ENCODE measurements at regions not wholly inside any gene's neighbourhood (a gene's known extent, or its start where the extent isn't known, plus 50 kb on each side); places are given as distances from the start of the nearest gene placed in this dataset.
A peak's percentile ranks its signal among the peaks of the same experiment; 100 is the strongest.
"Not testable (repeated sequence)": the region's sequence is repeated elsewhere in the genome, so short reads cannot be mapped to it uniquely, and the experiment has no call there.

- no peak for DNase-seq (ENCODE audit: low spot score)
Measured at GRCh38 chr7:65453341-65454030, 79.8 kb downstream of the ZNF92 start.

- no peak for DNase-seq (ENCODE audit: low spot score)
Measured at GRCh38 chr7:65454469-65454868, 80.8 kb downstream of the ZNF92 start.

DNA sequence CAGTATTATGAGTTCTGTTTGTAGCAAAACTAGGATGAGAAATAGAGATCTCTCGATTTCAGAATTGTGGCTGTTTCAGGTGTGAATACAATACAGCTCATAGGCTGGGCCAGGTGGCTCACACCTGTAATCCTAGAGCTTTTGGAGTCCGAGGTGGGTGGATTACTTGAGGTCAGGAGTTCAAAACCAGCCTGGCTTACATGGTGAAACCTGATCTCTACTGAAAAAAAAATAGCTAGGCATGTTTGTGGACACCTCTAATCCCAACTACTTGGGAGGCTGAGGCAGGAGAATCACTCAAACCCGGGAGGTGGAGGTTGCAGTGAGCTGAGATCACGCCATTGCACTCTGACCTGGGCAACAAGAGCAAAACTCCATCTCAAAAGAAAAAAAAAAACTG lies 81.4 kb downstream of the ZNF92 start:
- DNase-seq (ENCODE audit: low spot score): not testable (repeated sequence)

DNA sequence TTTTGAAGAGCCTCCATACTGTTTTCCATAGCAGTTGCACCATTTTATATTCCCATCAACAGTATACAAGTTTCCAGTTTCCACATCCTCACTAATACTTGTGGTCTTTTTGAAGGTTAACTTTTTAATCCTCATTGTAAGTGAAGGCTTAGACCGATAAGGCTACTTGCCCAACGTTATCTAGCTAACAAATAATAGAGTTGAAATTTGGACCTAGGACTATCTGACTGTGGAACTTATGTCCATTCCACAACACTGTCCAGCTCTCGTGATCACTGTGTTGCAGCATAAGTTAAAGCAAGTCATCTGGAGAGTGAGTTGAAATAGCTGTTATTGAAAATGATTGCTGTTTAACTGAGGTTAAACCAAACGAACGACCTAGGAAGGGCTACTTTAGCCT lies 84.0 kb downstream of the ZNF92 start:
- no peak for DNase-seq (ENCODE audit: low spot score)

DNA sequence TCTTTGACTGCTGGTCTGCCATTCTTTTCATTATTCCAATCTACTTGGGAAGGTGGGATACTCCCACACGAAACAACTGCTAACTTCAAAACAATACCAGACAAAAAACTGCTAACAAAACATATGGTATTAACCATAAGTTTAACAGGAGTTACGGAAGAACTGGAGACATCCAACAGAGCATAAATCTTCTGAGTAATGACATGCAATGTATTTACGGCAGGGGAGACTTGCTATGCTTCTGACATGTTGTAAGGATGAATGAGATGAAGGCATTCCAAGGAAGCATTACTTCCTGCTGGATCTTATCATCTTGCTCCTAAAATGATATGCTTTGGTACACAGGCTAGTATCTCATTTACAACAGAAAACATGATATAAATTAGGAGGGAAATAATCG lies 85.8 kb downstream of the ZNF92 start:
- no peak for DNase-seq (ENCODE audit: low spot score)

- DNase-seq (ENCODE audit: low spot score): no peak
Measured at GRCh38 chr7:65462148-65462716, 88.6 kb downstream of the ZNF92 start.

DNA sequence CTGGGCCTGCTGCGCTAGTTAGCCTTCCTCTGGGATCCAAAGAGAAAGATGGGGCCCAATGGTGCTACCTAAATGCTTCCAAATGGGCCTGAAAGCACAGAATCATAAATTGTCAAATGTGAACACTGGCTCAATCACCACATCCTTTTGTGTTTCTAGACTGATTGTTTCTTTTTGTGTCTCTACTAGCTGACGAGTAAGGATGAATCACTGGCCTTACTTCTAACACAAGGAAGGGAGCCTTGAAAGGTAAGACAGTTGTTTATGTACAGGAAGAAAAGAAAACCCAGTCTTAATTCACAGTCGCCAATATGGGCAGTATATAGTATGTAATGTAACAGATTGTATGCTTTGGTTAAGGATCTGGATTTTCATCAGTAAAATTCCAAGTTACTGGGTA lies 89.5 kb downstream of the ZNF92 start:
- no peak for DNase-seq (ENCODE audit: low spot score)

DNA sequence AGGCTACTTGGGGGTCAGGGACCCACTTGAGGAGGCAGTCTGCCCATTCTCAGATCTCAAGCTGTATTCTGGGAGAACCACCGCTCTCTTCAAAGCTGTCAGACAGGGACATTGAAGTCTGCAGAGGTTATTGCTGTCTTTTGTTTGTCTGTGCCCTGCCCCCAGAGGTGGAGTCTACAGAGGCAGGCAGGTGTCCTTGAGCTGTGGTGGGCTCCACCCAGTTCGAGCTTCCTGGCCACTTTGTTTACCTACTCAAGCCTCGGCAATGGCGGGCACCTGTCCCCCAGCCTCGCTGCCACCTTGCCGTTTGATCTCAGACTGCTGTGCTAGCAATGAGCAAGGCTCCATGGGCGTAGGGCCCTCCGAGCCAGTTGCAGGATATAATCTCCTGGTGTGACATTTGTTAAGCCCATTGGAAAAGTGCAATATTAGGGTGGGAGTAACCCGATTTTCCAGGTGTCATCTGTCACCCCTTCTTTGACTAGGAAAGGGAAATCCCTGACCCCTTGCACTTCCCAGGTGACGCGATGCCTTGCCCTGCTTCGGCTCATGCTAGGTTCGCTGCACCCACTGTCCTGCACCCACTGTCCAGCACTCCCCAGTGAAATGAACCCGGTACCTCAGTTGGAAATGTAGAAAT lies 96.4 kb downstream of the ZNF92 start:
- DNase-seq (ENCODE audit: low spot score): not testable (repeated sequence)

DNA sequence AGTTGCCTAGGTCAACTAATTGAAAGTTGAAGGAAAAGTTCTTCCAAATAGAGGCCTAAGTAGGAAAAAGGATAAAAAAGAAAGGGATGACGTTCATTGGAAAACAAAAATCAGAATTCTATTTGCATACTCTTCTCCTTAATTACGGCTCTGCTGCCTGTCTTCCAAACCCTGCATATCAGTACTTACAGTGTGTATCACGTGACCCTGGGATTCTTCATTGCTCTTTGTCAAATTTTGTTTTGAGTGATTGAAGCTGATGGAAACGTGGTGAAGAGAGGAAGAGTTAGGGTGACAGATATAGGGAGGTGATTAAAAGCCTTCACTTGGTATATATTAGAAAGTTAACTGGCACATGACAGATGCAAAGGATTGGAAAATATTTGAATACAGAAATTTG lies 97.9 kb downstream of the ZNF92 start:
- no peak for DNase-seq (ENCODE audit: low spot score)

DNA sequence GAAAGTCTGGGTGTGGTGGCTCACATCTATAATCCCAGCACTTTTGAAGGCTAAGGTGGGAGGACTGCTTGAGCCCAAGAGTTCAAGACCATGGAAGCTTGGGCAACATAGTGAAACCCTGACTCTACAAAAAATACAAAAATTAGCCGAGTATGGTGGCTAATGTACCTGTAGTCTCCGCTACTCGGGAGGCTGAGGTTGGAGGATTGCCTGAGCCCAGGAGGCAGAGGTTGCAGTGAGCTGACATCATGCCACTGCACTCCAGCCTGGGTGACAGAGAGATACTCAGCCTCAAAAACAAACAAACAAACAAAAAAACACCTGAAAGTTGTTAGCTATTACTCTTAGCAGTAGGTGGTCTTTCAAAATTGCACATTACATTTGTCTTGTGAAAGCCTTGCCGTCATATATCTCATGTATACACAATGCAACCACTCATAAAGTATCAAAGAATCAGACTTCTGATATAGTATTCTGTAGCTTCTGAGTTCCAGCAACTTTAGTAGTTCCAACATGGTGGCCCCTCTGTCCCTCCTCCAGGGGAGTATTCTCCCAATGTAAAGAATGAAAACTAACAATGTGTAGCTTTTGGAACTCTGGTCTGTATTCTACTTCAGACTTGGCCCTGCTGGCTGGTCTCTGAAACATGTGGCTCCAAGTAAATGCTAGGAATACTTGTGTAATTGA lies 101.5 kb downstream of the ZNF92 start:
- DNase-seq (ENCODE audit: low spot score): no peak

DNA sequence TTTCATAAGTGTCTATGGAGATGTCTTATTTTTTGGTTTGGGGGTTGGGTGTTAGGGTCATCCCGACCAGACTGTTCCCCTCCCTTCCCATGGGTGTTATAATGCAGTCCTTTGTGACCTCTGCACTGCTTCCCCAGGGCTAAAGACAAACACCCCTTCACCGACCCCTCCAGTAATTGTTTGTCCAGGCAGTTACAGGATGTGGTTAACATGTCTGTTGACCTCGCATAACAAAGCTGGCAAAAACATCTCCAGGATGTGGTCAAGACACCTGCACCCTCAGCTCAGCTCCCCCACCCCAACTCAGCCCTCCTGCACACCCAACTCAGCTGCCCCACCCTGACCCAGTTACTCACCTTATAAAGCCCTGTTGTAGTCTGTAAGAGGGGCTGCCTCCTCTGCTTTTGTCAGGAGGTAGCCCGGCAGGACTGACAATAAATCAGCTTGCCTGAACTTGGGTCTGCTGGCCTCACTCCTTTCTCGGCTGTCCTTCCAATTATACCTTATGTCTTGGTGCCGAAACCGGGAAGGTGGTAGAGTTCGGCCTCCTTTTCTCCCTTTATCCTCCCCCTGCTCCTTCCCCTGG lies 102.2 kb downstream of the ZNF92 start:
- DNase-seq (ENCODE audit: low spot score): no peak

DNA sequence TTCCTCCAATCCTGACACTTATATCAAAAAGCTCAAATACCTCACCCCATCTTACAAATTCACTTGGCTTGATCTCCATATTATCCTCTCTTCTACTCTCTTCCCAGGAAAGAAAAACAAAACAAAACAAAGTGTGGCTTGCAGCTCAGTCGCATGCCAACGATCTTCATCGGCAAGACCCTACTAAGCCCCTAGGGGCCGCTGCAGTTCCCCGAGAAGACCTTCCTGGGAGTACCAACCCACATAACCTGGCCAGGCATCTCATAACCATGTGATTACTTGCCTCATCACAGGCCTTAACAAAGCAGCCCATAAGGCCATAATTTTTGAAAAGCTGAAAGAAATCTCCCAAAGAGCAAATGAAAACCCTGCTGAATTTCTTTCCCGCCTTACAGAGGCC lies 103.7 kb downstream of the ZNF92 start:
- peak; percentile 13 for DNase-seq (ENCODE audit: low spot score)

- DNase-seq (ENCODE audit: low spot score): no peak
Measured at GRCh38 chr7:65489260-65489767, 115.7 kb downstream of the ZNF92 start.

DNA sequence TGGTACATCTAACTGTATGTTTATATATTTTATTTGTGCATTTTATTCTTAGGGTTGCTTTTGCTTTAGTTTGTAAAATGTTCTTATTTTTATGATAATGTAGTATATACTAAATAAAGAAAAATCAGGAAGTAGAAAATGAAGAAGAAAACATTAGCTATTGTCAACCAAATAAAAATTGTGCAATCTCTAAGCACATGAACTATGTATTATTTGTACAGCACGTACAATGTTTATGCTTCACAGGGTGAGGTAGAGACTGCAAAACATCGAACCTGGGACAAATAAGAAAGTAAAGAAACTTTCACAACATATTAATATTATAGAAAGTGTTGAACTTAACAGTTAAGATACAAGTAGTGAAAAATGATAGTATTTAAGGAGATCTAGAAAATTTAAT lies 123.0 kb downstream of the ZNF92 start:
- not testable (repeated sequence) for DNase-seq (ENCODE audit: low spot score)

- no peak for DNase-seq (ENCODE audit: low spot score)
Measured at GRCh38 chr7:65503434-65504152, 129.9 kb downstream of the ZNF92 start.

- DNase-seq (ENCODE audit: low spot score): not testable (repeated sequence)
Measured at GRCh38 chr7:65504504-65505319, 131.1 kb downstream of the ZNF92 start.

DNA sequence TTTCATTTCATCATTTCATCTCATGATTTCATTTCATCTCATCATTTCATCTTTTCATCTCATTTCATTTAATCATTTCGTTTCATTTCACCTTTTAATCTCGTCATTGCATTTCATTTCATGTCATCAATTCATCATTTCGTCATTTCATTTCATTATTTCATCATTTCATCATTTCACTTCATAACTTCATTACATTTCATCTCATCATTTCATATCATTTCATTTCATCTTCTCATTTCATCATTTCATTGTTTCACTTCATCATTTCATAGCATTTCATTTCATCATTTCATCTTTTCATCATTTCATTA lies 131.6 kb downstream of the ZNF92 start:
- not testable (repeated sequence) for DNase-seq (ENCODE audit: low spot score)

GRCh38 chr7:65508581-65509367 lies 135.1 kb downstream of the ZNF92 start:
- not testable (repeated sequence) for DNase-seq (ENCODE audit: low spot score)

DNA sequence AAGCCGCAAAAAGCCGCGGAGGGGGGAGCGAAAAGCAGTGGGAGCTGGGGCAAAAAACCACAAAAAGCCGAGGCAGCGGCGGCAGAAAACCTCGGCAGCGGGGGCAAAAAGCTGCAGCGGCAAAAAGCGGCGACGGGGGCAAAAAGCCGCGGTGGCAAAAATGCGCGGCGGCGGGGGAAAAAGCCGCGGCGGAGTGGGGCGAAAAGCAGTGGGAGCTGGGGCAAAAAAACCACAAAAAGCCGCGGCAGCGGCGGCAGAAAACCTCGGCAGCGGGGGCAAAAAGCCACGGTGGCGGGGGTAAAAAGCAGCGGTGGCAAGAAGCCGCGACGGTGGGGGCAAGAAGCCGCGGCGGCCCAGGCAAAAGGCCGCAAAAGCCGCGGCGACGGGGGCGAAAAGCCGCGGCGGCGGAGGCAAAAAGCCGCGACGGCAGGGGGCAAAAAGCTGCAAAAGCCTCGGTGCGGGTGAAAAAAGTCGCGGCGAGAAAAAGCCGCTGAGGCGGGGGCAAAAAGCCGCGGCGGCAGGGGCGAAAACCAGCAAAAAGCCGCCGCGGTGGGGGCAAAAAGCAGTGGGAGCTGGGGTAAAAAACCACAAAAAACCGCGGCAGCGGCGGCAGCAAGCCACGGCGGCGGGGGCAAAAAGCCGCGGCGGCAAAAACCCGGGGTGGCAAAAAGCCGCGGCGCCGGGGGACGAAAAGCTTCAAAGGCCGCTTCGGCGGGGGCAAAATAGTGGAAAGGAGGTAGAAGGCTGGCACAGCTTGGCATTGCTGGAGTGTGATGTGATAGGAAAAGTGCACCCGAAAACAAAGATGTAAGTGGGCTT lies 135.9 kb downstream of the ZNF92 start:
- no peak for DNase-seq (ENCODE audit: low spot score)
